T47D (cell line): ENCODE measurements at regions not wholly inside any gene's neighbourhood (a gene's known extent, or its start where the extent isn't known, plus 50 kb on each side); places are given as distances from the start of the nearest gene placed in this dataset.
A peak's percentile ranks its signal among the peaks of the same experiment; 100 is the strongest.

Source experiments
- DNase-seq, 2 experiments: peaks; one replicate each; pipeline versions ENCODE4 v3.0.0 to v3.0.0-alpha.2; 2011 to 2012; ENCODE audit warnings: low read depth in 1 of 2, low spot score in 1 of 2
- JUND ChIP-seq: IDR thresholded peaks from 2 replicates; pipeline ENCODE4 v1.6.1; 2012; ENCODE audit warnings: low read depth
- in situ Hi-C: cut with HindIII; loops from 2 replicates; pipeline ENCODE4 v1.10.0; 2016; ENCODE audit warnings: low sequenced_read_pairs, low pct_unique_long_range_greater_than_20kb

DNA sequence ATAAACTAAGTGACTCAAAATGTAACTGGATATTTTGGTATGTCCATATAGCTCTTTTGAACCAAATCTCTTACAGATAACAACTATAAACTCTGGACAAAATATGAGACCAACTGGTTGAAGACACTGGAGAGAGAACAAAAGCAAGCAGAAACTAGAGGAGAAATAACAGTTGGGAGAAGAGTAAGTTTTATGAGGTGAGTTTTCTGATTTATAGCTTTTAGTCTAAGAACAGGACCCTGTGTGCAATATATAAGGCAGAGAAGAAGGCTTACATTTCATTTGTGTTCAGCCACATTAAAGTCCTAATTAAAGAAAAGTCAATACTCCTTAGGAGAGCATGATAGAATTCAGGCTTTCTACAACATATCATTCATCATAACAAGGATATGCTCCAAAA is 71.0 kb upstream of the AMOTL1 start:
- in situ Hi-C loops: no loop called here
- no peak for TF ChIP-seq JUND
- DNase-seq: no peak

DNA sequence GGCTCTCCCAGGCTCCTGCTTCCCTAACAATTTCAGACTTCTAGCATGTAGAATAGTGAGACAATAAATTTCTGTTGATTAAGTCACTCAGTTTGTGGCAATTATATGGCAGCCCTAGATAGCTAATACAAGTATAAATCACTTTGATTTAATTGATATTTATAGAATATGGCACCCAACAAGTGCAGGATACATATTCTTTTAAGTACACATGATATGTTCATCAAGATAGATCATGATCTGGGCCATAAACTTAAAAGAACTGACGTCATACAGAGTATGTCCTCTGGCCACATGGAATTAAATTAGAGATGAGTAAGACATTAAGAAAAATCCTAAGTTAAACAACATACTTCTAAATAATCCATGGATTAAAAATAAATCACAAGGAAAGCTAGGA is 67.5 kb upstream of the AMOTL1 start:
- in situ Hi-C loops: no loop called here
- no peak for DNase-seq
- TF ChIP-seq JUND: no peak

DNA sequence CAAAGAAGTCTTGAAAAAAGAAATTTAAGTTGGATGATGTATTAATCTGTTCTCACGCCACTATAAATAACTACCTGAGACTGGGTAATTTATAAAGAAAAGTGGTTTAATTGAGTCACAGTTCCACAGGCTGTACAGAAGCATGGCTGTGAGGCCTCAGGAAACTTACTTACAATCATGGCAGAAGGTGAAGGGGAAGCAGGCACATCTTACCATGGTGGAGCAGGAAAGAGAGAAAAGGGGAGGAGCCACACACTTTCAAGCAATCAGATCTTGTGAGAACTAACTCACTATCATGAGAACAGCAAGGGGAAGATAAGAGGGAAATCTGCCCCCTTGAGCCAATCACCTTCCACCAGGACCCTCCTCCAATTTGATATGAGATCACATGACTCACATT is 65.7 kb upstream of the AMOTL1 start:
- TF ChIP-seq JUND: no peak
- in situ Hi-C loops: no loop called here

GRCh38 chr11:94705419-94705818 is 62.7 kb upstream of the AMOTL1 start:
- no peak for DNase-seq
- in situ Hi-C loops: no loop called here
- no peak for TF ChIP-seq JUND

More for the DNA sequence above, 65.7 kb upstream of the AMOTL1 start:
- DNase-seq: no peak

DNA sequence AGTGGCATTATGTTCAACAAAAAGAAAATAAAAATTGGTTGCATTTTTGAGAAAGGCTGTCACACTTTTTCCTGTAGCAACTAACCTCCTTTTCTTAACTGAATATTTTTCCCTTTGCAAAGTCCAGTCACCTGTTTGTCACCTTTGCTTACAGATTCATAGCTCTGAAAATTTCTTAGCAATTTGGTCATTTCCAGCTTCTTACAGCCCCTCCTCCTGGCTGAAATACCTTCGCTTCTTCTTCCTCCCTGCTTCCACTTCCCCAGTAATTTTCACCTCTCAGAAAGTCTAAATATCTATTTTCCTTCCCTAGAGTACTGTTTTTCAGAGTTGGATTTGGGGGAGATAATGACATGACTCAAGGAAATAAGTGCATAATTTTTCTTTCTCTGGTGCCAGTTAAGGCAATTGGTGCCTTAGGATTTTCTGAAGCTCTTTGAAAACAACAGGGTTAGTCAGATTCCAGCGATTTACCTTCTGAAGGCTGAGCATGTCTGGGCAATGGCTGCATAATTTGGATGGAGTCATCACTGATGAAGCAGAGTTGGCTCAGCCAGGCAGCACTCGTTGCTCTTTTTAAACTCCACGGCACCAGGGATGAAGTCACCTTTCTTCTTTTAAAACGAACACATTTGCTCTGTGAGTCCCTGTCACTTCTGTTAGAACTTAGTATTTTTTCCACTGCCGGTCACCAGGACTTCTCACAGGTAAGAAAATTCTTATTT is 62.1 kb upstream of the AMOTL1 start:
- TF ChIP-seq JUND: no peak
- in situ Hi-C loops: no loop called here
- peak in 1 of 2 experiments; percentile 14 for DNase-seq

GRCh38 chr11:94708176-94708575 is 60.0 kb upstream of the AMOTL1 start:
- no peak for TF ChIP-seq JUND
- no peak for DNase-seq
- in situ Hi-C loops: no loop called here

DNA sequence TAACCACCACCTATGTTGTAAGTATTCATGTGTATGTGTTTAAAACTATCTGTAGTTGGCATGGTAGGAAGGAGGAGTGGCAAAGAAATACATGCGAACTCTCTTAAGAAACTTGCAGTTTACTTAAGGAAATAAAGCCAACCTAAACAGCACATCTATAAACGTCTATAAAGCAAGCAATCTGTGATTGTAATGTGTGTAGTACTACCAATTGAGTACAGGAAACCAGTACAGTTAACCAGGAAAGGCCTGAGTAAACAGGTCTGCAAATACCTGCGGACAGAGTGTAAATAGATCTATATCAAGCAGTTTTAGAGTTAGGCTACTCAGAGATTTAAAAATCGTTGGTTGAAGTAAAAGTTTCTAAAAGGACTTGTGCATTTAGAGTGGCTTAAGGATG is 59.5 kb upstream of the AMOTL1 start:
- peak; percentile 91 for TF ChIP-seq JUND
- DNase-seq: peak; percentile 63 to 91
- in situ Hi-C loops: no loop called here

DNA sequence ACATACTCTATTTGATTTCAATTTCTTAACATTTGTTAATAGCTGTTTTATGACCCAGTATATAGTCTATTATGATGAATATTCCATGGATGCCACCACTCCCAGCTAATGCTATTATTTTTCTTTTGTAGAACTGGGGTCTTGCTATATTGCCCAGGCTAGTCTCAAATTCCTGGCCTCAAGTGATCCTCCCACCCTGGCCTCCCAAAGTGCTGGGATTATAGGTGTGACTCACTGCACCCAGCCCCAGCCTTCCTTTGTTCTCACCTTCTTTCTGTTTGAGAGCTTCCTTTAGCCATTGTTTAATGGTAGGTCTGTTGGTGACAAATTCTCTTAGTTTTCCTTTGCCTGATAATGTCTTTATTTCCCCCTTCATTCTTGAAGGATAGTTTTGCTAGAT is 52.9 kb upstream of the AMOTL1 start:
- in situ Hi-C loops: no loop called here
- no peak for TF ChIP-seq JUND
- no peak for DNase-seq

GRCh38 chr11:94717667-94718066 is 50.5 kb upstream of the AMOTL1 start:
- in situ Hi-C loops: no loop called here
- no peak for DNase-seq
- TF ChIP-seq JUND: no peak
